HepG2 (cell line): ENCODE measurements at regions not wholly inside any gene's neighbourhood (a gene's known extent, or its start where the extent isn't known, plus 50 kb on each side); places are given as distances from the start of the nearest gene placed in this dataset.

Experiments
- ATAC-seq: fragments of 200-7000 bp; cut with Tn5 transposase; 3 replicates; pipeline ENCODE4 v1.9.1; 2020; ENCODE audit warnings: mild to moderate bottlenecking, moderate library complexity
- BruUV-seq: library from RNA; stranded (reverse); fragments of 400-500 nt; replicated peaks from 2 replicates; lab custom pipeline; 2021; lab: Mats Ljungman, UMichigan
- CTCF ChIA-PET: fragments of 300-600 bp; formaldehyde crosslinking; extraction: SDS; loops from one replicate; lab custom pipeline; 2021; ENCODE audit warnings: low total read pairs, inconsistent platforms, low intra/inter-chr PET ratio; lab: Yijun Ruan, JAX
- POLR2A ChIA-PET: fragments of 350-600 bp; sonication (Branson Sonifier 250); formaldehyde crosslinking; loops from one replicate; lab custom pipeline; 2020; ENCODE audit warnings: antibody characterized with exemption, inconsistent platforms; lab: Yijun Ruan, JAX
- DNase-seq: peaks from one replicate; pipeline ENCODE4 v3.0.0-alpha.2; 2015; ENCODE audit warnings: low spot score
- FAIRE-seq: peaks from 3 replicates; lab custom pipeline; 2011; peaks lifted over from hg19 to GRCh38; lab: Jason Lieb, UNC
- H2AFZ ChIP-seq: one replicate; pipeline ENCODE4 v1.6.1; 2011; ENCODE audit warnings: low read length, inconsistent platforms
- H3K27ac ChIP-seq: fragments of 300-600 bp; 3 replicates; pipeline ENCODE4 v1.8.0; 2011; ENCODE audit warnings: mixed run types, mild to moderate bottlenecking, mixed read lengths, low read length, inconsistent platforms; ENCODE audit not compliant: insufficient read depth; ENCODE audit errors: extremely low read length
- H3K27me3 ChIP-seq, 2 experiments: fragments of 200-600 bp in 1 of 2; 2 replicates in 1 of 2; 3 replicates in 1 of 2; pipeline versions ENCODE4 v1.6.0 to v1.8.0; 2011; ENCODE audit warnings: low read length in 2 of 2, mild to moderate bottlenecking in 2 of 2, moderate library complexity in 2 of 2, inconsistent platforms in 1 of 2; ENCODE audit not compliant: insufficient read depth in 2 of 2, control insufficient read depth in 1 of 2
- H3K36me3 ChIP-seq, 2 experiments: fragments of 200-600 bp in 1 of 2; replicated peaks in 1 of 2; 2 replicates in 1 of 2; 3 replicates in 1 of 2; pipeline versions ENCODE4 v1.5.1 to v1.8.0; 2011; ENCODE audit warnings: low read length in 2 of 2, inconsistent platforms in 1 of 2; ENCODE audit not compliant: insufficient read depth in 2 of 2, control insufficient read depth in 1 of 2
- H3K4me1 ChIP-seq: 2 replicates; pipeline ENCODE4 v1.5.1; 2012; ENCODE audit warnings: low read length, inconsistent platforms; ENCODE audit not compliant: insufficient read depth
- H3K4me2 ChIP-seq: 2 replicates; pipeline ENCODE4 v1.6.0; 2011; ENCODE audit warnings: low read depth, low read length, inconsistent platforms
- H3K4me3 ChIP-seq, 3 experiments: fragments of 200-600 bp in 1 of 3; sonication (generic), shearing (Covaris generic) in 1 of 3; replicated peaks in 1 of 3; 2 replicates each; pipeline ENCODE4 v1.5.1; 2011 to 2016; ENCODE audit warnings: low read length in 3 of 3, inconsistent platforms in 2 of 3, low read depth in 2 of 3, mild to moderate bottlenecking in 2 of 3, control low read depth in 1 of 3, mixed read lengths in 1 of 3; ENCODE audit not compliant: insufficient read depth in 1 of 3
- H3K79me2 ChIP-seq: one replicate; pipeline ENCODE4 v1.6.1; 2011; ENCODE audit warnings: low read length, inconsistent platforms; ENCODE audit not compliant: insufficient read depth
- H3K9ac ChIP-seq: 2 replicates; pipeline ENCODE4 v1.6.0; 2011; ENCODE audit warnings: mild to moderate bottlenecking, low read depth, low read length, inconsistent platforms; ENCODE audit not compliant: insufficient read depth
- H3K9me3 ChIP-seq: 2 replicates; pipeline ENCODE4 v1.5.1; 2012; ENCODE audit warnings: mild to moderate bottlenecking, low read length
- H4K20me1 ChIP-seq: 2 replicates; pipeline ENCODE4 v1.6.0; 2011; ENCODE audit warnings: inconsistent platforms, mild to moderate bottlenecking, low read length, moderate library complexity; ENCODE audit not compliant: insufficient read depth
- BORCS8-MEF2B ChIP-seq: sonication (generic); formaldehyde crosslinking; IDR thresholded peaks from 2 replicates; pipeline ENCODE4 v1.8.0; 2022; ENCODE audit warnings: mild to moderate bottlenecking, missing genetic modification reagents
- HDAC2 ChIP-seq: sonication (generic); formaldehyde crosslinking; IDR thresholded peaks from 2 replicates; pipeline ENCODE4 v1.4.0; 2020; ENCODE audit warnings: missing genetic modification reagents
- MATR3 ChIP-seq: sonication (generic); formaldehyde crosslinking; IDR thresholded peaks from 2 replicates; pipeline ENCODE4 v1.4.0; 2020; ENCODE audit warnings: missing genetic modification reagents
- MED13 ChIP-seq: sonication (generic); formaldehyde crosslinking; IDR thresholded peaks from 2 replicates; pipeline ENCODE4 v1.5.0; 2020; ENCODE audit warnings: missing genetic modification reagents
- THAP11 ChIP-seq: IDR thresholded peaks from 2 replicates; pipeline ENCODE4 v1.6.1; 2016; ENCODE audit warnings: missing biosample characterization, missing genetic modification reagents
- ZFP62 ChIP-seq: sonication (generic); formaldehyde crosslinking; IDR thresholded peaks from 2 replicates; pipeline ENCODE4 v1.4.0; 2020; ENCODE audit warnings: missing genetic modification reagents
- ZNF225 ChIP-seq: sonication (generic); formaldehyde crosslinking; IDR thresholded peaks from 2 replicates; pipeline ENCODE4 v1.4.0; 2020; ENCODE audit warnings: mild to moderate bottlenecking, missing genetic modification reagents
- ZNF234 ChIP-seq: sonication (generic); formaldehyde crosslinking; conservative IDR thresholded peaks from 2 replicates; pipeline ENCODE4 v1.5.1; 2020; ENCODE audit warnings: mild to moderate bottlenecking, missing genetic modification reagents
- ZNF33B ChIP-seq: sonication (generic); formaldehyde crosslinking; IDR thresholded peaks from 2 replicates; pipeline ENCODE4 v1.5.1; 2020; ENCODE audit warnings: mild to moderate bottlenecking, missing genetic modification reagents
- ZNF432 ChIP-seq: sonication (generic); formaldehyde crosslinking; IDR thresholded peaks from 2 replicates; pipeline ENCODE4 v1.5.0; 2020; ENCODE audit warnings: missing genetic modification reagents, mild to moderate bottlenecking, borderline replicate concordance
- ZNF451 ChIP-seq: sonication (generic); formaldehyde crosslinking; IDR thresholded peaks from 2 replicates; pipeline ENCODE4 v1.5.0; 2020; ENCODE audit warnings: mild to moderate bottlenecking, missing genetic modification reagents
- ZNF670 ChIP-seq: sonication (generic); formaldehyde crosslinking; IDR thresholded peaks from 2 replicates; pipeline ENCODE4 v1.8.0; 2022; ENCODE audit warnings: mild to moderate bottlenecking, missing genetic modification reagents, borderline replicate concordance
- ZNF703 ChIP-seq: sonication (generic); formaldehyde crosslinking; IDR thresholded peaks from 2 replicates; pipeline ENCODE4 v1.5.1; 2020; ENCODE audit warnings: missing genetic modification reagents, mild to moderate bottlenecking, moderate library complexity, borderline replicate concordance
- ZNF766 ChIP-seq: sonication (generic); formaldehyde crosslinking; IDR thresholded peaks from 2 replicates; pipeline ENCODE4 v1.5.0; 2020; ENCODE audit warnings: missing genetic modification reagents, borderline replicate concordance
- ZNF777 ChIP-seq: sonication (generic); formaldehyde crosslinking; IDR thresholded peaks from 2 replicates; pipeline ENCODE4 v1.4.0; 2020; ENCODE audit warnings: missing genetic modification reagents
- ZNF780A ChIP-seq: sonication (generic); formaldehyde crosslinking; IDR thresholded peaks from 2 replicates; pipeline ENCODE4 v1.8.0; 2022; ENCODE audit warnings: mild to moderate bottlenecking, missing genetic modification reagents, moderate library complexity
- ZNF839 ChIP-seq: sonication (generic); formaldehyde crosslinking; IDR thresholded peaks from 2 replicates; pipeline ENCODE4 v1.4.0; 2020; ENCODE audit warnings: missing genetic modification reagents, mild to moderate bottlenecking, borderline replicate concordance
- WGBS: methylation state at CpG from one replicate; pipeline ENCODE4 v1.1.6; 2017; ENCODE audit warnings: low lambda C conversion rate; 5-methylcytosine and 5-hydroxymethylcytosine counted together
- in situ Hi-C: cut with HindIII; loops from 2 replicates; pipeline ENCODE4 v1.10.0; 2017; ENCODE audit warnings: low pct_unique_long_range_greater_than_20kb; ENCODE audit not compliant: extremely low pct_ligation_motif_present
- intact Hi-C: fragments of 100-400 bp; cut with micrococcal nuclease; formaldehyde crosslinking; loops from one replicate; pipeline ENCODE4 v1.10.0; 2022; ENCODE audit not compliant: unreplicated experiment
- TF ChIP-seq, protein P1 (sequence below): sonication (generic); formaldehyde crosslinking; conservative IDR thresholded peaks from 2 replicates; pipeline ENCODE4 v1.8.0; 2022; ENCODE audit warnings: low read depth, missing genetic modification reagents

DNA sequence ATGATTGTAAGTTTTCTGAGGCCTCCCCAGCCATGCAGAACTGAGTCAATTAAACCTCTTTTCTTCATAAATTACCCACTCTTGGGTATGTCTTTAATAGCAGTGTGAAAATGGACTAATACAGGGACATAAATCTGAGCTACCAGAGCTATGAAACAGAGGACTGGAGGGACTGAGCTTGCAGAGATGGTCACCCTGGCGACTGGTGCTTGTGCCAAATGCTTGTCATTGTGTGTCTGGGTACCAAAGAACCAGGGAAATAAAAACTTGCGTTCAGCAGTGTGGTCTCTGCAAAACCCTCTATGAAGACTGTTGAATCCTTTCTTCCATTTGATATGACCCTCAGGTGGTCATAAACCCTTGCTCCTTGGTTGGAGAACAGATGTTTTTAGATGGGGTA lies 105.1 kb upstream of the PRL start:
- FAIRE-seq: no peak
- WGBS: 3% methylated on average over 2 of the region's 2 CpGs
- CTCF ChIA-PET: no interaction called here
- H3K27me3 ChIP-seq: no peaks in the 10 kb centered on the region
- POLR2A ChIA-PET: no interaction called here
- H3K36me3 ChIP-seq: no peaks in the 10 kb centered on the region
- no peak for ATAC-seq
- H3K27ac ChIP-seq: no peak overlapping the region
- BruUV-seq: no TSS peak
- no peak overlapping the region for H2AFZ ChIP-seq
- TF ChIP-seq THAP11 (CRISPR knock-in tag): no peak
- TF ChIP-seq ZNF234 (CRISPR knock-in tag): no peak
- no peak for TF ChIP-seq ZNF703 (CRISPR knock-in tag)
- TF ChIP-seq MED13: no peak
- no peak for TF ChIP-seq ZNF766
- no peak for TF ChIP-seq ZNF780A (CRISPR knock-in tag)
- TF ChIP-seq ZNF432 (CRISPR knock-in tag): no peak
- TF ChIP-seq BORCS8-MEF2B (CRISPR knock-in tag): no peak
- TF ChIP-seq ZNF839 (CRISPR knock-in tag): no peak
- TF ChIP-seq, protein P1, sequence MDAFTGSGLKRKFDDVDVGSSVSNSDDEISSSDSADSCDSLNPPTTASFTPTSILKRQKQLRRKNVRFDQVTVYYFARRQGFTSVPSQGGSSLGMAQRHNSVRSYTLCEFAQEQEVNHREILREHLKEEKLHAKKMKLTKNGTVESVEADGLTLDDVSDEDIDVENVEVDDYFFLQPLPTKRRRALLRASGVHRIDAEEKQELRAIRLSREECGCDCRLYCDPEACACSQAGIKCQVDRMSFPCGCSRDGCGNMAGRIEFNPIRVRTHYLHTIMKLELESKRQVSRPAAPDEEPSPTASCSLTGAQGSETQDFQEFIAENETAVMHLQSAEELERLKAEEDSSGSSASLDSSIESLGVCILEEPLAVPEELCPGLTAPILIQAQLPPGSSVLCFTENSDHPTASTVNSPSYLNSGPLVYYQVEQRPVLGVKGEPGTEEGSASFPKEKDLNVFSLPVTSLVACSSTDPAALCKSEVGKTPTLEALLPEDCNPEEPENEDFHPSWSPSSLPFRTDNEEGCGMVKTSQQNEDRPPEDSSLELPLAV (CRISPR knock-in tag): no peak
- no peak for TF ChIP-seq ZNF777 (CRISPR knock-in tag)
- TF ChIP-seq ZNF225 (CRISPR knock-in tag): no peak
- TF ChIP-seq ZNF33B (CRISPR knock-in tag): no peak
- TF ChIP-seq ZNF670 (CRISPR knock-in tag): no peak
- no peak for TF ChIP-seq MATR3 (CRISPR knock-in tag)
- no peak for TF ChIP-seq HDAC2 (CRISPR knock-in tag)
- TF ChIP-seq ZFP62 (CRISPR knock-in tag): no peak
- TF ChIP-seq ZNF451 (CRISPR knock-in tag): no peak
- no peaks in the 10 kb centered on the region for H4K20me1 ChIP-seq
- H3K4me1 ChIP-seq: no peaks in the 10 kb centered on the region
- DNase-seq: no peak
- H3K79me2 ChIP-seq: no peaks in the 10 kb centered on the region
- H3K4me3 ChIP-seq: no peak overlapping the region
- H3K9me3 ChIP-seq: peaks cover 77% of the 10 kb centered on the region
- intact Hi-C loops (no loop called here), in situ Hi-C loops (no loop called here)
- H3K4me2 ChIP-seq: no peak overlapping the region
- H3K9ac ChIP-seq: no peak overlapping the region
